ENCODE measurements at regions not wholly inside any gene's neighbourhood (a gene's known extent, or its start where the extent isn't known, plus 50 kb on each side); places are given as distances from the start of the nearest gene placed in this dataset.

GRCh38 chr15:38860674-38861073 is 296.1 kb upstream of the RASGRP1 start:
- no peak for DNase-seq (ENCODE audit: low read depth)

DNA sequence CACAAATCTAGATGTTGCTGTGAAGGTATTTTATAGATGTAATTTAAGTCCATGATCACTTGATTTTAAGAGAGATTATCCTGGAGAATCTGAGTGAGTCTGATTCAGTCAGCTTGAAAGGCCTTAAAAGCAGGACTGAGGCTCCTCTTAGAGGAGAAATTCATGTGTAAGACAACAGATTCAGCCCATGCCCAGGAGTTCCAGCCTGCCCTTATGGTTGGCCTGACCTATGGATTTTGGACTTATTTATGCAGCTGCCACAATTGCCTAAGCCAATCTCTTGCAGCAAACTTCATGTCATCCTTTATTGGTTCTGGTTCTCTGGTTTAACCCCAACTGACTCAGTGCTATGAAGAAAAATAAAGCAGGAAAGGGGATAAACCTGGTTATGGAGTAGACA is 296.5 kb upstream of the RASGRP1 start:
- no peak for DNase-seq (ENCODE audit: low read depth)

- DNase-seq (ENCODE audit: low read depth): no peak
Measured at GRCh38 chr15:38862099-38862498, 297.5 kb upstream of the RASGRP1 start.

GRCh38 chr15:38863381-38863780 is 298.8 kb upstream of the RASGRP1 start:
- DNase-seq (ENCODE audit: low read depth): no peak

DNA sequence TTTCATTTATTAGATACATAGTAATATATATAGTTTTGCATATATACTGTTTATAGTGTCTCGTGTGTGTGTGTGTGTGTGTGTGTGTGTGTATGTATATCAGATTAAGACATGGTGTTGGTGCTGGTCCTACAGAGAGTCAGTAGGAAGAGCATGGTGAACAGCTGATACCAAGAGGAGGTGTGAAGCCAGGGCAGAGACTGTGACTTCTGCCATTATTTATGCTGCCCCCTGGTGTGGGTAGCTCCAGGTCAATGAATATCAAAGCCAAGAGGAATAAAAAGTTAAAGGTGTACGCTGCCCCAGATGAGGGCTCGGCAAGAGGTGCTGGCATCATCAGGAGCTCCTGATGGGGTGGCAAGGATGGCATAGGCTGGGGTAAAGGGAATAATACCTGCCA is 299.5 kb upstream of the RASGRP1 start:
- DNase-seq (ENCODE audit: low read depth): no peak

DNA sequence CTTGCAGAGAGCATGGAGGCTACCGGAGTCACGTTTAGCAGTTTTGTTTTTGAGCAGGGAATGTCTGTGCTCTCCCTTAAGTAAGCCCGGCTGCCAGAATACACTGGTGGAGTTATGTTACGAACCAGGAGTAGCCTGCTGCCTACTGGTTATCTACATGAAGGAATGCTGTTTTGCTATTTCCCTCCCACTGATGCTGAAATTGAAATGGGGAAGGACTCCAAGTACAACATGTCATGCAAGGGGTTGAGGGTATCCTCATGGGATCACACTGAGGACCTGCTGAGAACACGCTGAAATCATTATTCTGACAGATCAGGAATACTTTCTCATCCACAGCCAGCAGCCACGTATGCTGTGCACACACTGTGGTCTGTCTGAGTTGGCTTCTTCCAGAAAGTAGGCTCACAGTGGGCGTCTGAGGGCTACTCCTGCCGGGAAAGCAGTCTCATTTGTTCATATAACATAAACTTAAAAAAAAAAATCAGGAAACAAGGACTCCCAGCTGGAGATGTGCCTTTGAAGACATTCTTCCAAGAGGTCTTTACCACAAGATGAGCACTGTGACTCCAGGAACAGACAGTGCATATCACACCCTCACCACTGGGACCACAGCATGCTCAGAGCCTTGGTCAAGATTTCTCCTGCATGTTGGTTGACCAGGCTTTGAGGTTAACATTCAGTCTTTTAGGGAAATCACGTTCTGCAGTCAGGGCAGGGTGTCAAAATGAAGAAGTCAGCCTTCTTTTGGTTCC is 300.4 kb upstream of the RASGRP1 start:
- no peak for DNase-seq (ENCODE audit: low read depth)

DNA sequence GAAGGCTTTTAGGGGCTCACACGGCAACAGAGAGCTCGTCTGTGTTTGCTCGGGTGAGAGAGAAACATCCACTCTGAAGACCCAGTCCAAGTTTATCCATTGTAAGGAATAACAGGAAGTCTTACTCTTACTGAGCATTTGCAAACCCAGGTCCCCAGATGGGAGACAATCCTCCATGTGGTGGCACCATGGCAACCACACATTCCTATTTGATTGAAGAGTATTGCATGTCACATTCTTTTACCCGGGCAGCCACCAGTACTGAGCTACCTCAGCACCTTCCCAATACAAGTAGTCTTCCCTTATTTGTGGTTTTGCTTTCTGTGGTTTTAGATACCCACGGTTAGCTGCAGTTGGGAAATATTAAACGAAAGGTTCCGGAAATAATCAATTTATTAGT is 302.9 kb upstream of the RASGRP1 start:
- no peak for DNase-seq (ENCODE audit: low read depth)

- no peak for DNase-seq (ENCODE audit: low read depth)
Measured at GRCh38 chr15:38868326-38869114, 303.9 kb upstream of the RASGRP1 start.

- DNase-seq (ENCODE audit: low read depth): no peak
Measured at GRCh38 chr15:38871638-38872037, 307.0 kb upstream of the RASGRP1 start.

DNA sequence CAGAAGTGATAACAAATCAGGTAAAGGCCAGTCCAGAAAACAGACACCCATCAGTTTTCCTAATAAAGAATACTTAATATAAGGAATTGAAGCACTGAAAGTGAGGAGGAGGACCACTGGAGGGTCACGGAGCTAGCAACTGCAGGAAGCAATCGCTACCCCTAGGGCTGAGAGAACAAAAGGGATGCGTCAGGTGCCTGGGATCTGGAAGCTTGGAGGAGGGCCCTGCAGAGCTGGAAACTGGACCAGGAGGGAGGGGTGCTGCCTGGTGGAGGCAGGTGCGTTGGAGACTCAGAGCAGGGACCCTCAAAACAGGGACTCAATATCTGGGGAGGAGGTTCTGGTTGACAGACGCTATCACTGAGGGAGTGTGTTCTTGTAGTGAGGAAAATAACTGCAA is 308.1 kb upstream of the RASGRP1 start:
- no peak for DNase-seq (ENCODE audit: low read depth)

DNA sequence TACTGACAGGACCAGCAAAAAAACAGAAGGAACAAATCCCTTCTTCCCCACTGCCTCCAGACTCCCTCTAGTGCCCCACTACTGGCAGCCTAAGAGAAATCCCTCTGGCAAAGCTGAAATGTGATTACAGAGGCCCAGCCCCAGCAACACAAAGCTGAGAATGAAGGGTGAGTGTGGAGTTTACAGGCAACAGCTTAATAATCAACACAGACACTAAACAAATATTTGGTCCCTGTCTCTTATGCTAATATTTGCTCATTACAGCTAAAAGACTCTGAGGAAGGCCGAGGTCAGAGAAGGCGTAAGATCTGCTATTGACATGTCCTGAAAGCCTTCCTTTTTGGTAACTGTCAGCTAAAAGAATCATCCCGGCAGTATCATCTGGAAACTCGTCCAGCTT is 308.5 kb upstream of the RASGRP1 start:
- no peak for DNase-seq (ENCODE audit: low read depth)

GRCh38 chr15:38874464-38874863 is 309.9 kb upstream of the RASGRP1 start:
- no peak for DNase-seq (ENCODE audit: low read depth)

DNA sequence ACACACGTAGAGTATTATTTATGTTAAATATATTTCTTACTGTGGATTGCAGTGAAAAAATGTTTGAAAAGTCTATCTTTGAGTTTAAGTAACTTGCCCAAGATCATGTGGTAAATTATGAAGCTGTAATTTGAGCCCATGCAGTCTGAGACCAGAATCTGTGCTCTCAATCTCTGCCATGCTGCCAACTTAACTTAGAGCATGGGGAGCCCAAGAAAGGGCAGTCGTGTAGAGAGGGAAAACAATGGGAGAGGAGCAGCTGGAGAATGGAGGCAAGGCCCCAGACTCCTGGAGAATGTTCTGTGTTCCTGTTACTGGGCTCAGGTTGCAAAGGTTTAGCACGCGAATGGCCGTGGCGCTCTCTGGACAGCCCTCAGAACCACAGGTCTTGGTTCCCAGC is 311.6 kb upstream of the RASGRP1 start:
- no peak for DNase-seq (ENCODE audit: low read depth)

DNA sequence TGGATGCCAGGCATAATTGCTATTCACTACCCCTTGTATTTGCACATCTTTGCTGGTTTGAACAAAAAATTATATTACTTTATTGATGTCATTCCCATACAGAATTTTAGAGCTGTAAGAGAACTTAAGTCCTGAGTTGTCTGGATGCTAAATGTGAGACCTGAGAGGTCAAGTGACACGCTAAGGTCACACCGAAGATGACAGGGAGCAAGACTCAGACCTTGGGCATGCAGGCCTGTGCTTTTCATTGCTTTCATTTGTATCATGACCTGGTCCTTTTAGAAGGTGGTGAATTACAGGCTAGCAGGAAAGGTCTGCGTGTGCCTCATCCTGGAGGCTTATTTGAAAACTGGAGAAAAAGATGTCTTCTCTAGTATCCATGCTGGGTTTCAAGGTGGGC is 312.0 kb upstream of the RASGRP1 start:
- DNase-seq (ENCODE audit: low read depth): no peak

DNA sequence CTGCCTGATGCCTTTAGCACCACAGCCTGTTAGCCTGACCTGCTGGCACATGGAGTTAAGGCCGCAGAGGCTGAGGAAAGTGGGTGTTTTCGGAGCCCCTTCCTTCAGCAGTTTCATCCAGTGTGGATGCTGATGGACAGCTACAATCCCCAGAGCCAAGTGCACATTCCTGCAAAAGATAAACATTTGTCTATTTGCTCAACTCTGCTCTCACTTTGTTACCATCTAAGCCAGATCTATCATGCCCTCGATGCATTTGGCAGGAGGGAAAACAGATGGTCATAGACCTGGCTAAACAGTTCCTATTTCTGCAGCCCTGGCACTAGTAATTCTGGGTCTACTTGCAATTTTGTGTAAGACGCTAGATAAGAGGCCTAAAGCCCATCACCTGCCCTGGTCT is 312.9 kb upstream of the RASGRP1 start:
- no peak for DNase-seq (ENCODE audit: low read depth)

GRCh38 chr15:38878026-38878425 is 313.4 kb upstream of the RASGRP1 start:
- DNase-seq (ENCODE audit: low read depth): no peak

DNA sequence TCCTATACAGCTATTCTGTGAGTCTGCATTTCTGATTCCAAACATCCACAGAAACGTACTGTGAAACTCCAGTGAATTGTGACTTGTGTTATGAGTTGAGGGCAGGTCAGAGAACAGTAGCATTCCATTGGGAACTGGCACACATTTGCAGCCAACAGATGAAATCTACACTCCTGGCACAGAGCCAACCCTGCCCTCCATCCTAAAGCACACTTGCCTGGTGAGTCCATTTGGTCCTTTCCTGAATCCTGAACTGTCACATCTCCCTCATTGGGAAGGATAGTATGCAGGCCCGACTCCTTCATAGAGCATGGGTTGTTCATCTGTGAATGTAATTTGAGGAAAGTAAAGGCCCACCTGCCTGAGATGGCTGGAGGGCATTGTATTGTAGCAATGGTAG is 314.3 kb upstream of the RASGRP1 start:
- DNase-seq (ENCODE audit: low read depth): no peak

DNA sequence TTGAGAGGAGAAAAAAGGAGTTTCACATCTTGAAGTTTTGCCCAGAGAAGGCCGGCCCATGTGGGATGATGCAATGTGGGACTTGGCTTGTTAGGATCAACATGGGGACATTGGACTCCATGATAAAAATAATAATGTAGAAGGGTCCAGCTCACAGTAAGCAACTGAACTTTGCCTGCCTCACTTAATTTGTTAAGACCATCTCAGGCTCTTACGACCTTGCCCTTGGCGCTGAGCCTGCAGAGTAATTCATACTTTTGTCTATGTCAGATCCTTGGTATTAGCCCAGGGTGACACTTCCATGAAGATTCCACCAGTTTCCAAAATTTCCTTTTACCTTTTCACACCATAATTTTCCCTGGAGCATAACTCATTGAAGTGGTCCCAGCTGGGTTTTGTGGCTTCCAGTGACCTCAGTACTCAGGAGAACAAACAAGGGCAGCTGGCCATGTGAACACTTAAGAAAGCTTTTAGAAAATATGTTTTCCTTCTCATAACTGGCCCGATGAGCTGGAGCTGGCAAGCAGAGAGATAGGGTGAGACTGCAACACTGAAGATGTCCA is 315.4 kb upstream of the RASGRP1 start:
- no peak for DNase-seq (ENCODE audit: low read depth)

DNA sequence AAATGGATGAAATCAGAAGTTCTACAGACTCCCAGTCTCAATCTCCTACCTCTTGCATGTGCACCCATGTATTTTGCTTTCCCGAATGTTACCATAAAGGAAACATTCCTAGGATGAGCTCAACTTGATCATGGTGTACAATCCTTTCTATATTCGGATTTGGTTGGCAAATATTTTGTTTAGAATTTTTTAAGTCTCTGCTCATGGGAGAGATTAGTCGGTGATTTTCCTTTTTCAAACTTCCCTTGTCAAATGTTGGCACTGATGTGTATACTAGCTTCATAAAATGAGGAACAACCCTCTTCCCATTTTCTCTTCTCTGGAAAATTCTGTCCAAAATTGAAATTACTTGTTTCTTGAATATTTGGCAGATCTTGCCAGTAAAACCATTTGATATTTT is 317.6 kb upstream of the RASGRP1 start:
- DNase-seq (ENCODE audit: low read depth): no peak

DNA sequence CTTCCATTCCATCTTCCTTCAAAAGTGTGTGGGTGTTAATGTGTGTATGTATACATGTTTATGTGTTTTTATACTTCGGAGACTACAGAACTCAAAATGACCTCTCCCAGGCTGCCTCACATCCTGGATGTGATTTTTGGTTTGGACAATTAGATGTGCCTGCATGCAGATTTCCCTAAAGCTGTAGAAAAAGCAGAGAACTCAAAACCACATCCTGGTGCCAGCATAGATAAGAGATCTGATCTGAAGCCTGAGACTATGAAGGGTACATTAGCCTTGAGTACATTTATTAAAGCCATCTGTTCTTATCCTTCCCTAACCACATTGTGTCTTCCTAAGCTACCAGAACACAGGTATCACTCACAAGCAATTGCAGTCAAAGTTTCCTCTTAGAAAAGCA is 319.4 kb upstream of the RASGRP1 start:
- no peak for DNase-seq (ENCODE audit: low read depth)

DNA sequence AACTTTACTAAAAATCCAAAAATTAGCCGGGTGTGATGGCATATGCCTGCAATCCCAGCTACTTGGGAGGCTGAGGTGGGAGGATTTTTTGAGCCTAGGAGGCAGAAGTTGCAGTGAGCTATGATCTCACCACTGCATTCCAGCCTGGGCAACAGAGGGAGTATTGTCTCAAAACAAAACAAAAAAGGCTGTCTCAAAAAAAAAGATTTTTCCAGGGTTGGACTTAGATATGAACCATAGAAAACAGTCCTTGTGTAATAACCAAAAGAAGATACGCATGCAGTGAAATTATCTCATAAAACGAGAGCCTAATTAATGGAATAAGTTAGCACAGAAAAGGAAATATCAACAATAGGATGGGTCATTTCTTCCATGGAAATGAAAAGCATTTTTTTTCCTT is 320.4 kb upstream of the RASGRP1 start:
- DNase-seq (ENCODE audit: low read depth): no peak

- no peak for DNase-seq (ENCODE audit: low read depth)
Measured at GRCh38 chr15:38885471-38885952, 320.9 kb upstream of the RASGRP1 start.

Data from activated T-cell treated with anti-CD3 and anti-CD28 coated beads for 24 hours (primary cell).